ENCODE measurements at regions not wholly inside any gene's neighbourhood (a gene's known extent, or its start where the extent isn't known, plus 50 kb on each side); places are given as distances from the start of the nearest gene placed in this dataset.
"Not testable (repeated sequence)": the region's sequence is repeated elsewhere in the genome, so short reads cannot be mapped to it uniquely, and the experiment has no call there.

DNA sequence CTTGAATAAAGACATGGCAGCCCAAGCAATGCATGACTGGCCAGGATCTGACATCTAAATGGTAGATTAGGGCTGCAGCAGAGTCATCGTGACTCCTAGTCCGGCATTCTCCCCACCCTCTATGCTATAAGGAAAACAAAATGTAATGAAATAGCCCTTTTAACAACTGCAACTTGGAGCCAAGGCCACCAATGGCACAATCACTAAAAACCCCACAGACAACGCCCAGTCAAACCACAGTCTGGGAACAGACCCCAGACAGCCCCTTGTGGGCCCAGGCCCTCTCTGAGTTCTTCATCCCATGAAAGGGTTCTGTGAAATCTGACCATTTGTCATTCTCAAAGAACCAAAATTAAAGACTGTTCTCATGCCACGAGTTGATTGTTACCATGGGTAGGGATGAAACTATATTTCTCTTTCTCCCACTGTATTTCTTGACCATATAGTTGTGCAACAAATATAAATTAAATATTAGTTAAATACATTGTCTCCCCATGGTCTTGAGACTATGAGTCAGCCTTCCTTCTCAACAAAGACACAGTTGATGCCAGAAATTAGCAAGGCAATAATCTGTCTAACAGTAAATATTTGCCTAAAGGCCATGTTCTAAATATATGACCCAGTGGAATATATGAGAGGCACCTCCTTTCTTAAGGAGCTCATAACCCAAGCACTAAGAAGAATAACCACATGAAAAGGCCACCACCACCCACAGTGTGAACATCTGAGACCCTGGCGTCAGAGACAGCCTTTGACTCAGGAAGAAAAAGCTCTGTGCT lies 85.6 kb upstream of the SSTR4 start:
- no peak for TF ChIP-seq TARDBP (IDR thresholded peaks at IDR 0.05)
- TF ChIP-seq BHLHE40 (IDR thresholded peaks at IDR 0.05; ENCODE audit: borderline replicate concordance): no peak
- ChIA-PET CTCF (interaction anchor here (1.0 kb wide), 1 partner anchor 16 kb away, joined by 5 read pairs; no protein-coding TSS in a partner anchor), POLR2A (no interaction called here)
- DNase-seq (ENCODE audit: extremely low spot score): no peak

- CTCF ChIA-PET: no interaction called here
- no peak for TF ChIP-seq TARDBP (IDR thresholded peaks at IDR 0.05)
- POLR2A ChIA-PET: no interaction called here
- DNase-seq (ENCODE audit: extremely low spot score): no peak
Measured at GRCh38 chr20:22951966-22952365, 83.1 kb upstream of the SSTR4 start.

DNA sequence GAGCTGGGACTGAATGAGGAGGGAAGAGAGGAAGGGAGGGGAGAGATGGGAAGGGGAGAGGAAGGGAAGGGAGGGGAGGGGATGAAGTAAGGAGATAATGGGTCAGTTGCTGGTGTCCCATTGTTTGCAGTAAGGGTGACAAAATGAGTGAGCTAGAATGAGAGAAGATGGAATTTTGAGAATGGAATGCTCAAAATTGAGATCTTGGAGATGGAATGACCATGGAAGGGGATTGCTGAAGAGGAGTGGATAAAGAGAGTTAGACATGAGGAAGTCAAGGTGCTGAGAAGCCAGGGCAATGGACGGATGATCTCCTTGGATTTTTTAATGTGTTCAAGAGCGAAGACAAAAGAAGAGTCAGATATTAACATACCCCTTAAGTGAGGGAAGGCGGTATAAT lies 80.5 kb upstream of the SSTR4 start:
- POLR2A ChIA-PET: no interaction called here
- DNase-seq (ENCODE audit: extremely low spot score): no peak
- CTCF ChIA-PET: no interaction called here
- no peak for TF ChIP-seq SP1 (IDR thresholded peaks at IDR 0.05)
- no peak for TF ChIP-seq ARNT (IDR thresholded peaks at IDR 0.05)
- TF ChIP-seq SUZ12 (IDR thresholded peaks at IDR 0.05): no peak
- TF ChIP-seq HDGF (IDR thresholded peaks at IDR 0.05; ENCODE audit: borderline replicate concordance): no peak
- TF ChIP-seq BHLHE40 (IDR thresholded peaks at IDR 0.05; ENCODE audit: borderline replicate concordance): no peak
- no peak for TF ChIP-seq FOXK2 (IDR thresholded peaks at IDR 0.05)
- TF ChIP-seq ELF4 (IDR thresholded peaks at IDR 0.05): no peak

DNA sequence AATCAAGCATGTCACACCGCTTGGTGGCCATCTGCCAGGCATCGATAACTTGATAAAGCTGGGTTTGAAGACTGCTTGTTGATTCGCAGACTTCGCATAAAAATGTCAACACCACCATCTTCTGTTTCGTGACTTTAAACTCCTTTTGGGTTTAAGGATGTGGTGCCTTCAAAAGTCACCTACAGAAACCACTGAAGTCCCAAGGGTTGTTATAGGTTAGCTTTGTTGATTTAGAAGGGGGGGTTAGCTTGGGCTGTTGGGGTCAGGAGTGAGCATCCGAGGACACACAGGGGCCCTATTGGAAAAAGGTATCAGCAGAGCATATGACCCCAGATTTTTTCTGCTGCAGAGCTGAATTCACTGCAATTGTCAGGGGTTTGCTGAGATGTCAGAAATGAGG lies 76.7 kb upstream of the SSTR4 start:
- no peak for TF ChIP-seq TARDBP (IDR thresholded peaks at IDR 0.05)
- TF ChIP-seq LEF1 (IDR thresholded peaks at IDR 0.05; ENCODE audit: borderline replicate concordance): no peak
- no peak for TF ChIP-seq CTBP1 (IDR thresholded peaks at IDR 0.05; ENCODE audit: borderline replicate concordance)
- no peak for TF ChIP-seq ARNT (IDR thresholded peaks at IDR 0.05)
- TF ChIP-seq BHLHE40 (IDR thresholded peaks at IDR 0.05; ENCODE audit: borderline replicate concordance): no peak
- no peak for TF ChIP-seq FOXK2 (IDR thresholded peaks at IDR 0.05)
- TF ChIP-seq ZNF384 (IDR thresholded peaks at IDR 0.05): no peak
- TF ChIP-seq, protein P1, sequence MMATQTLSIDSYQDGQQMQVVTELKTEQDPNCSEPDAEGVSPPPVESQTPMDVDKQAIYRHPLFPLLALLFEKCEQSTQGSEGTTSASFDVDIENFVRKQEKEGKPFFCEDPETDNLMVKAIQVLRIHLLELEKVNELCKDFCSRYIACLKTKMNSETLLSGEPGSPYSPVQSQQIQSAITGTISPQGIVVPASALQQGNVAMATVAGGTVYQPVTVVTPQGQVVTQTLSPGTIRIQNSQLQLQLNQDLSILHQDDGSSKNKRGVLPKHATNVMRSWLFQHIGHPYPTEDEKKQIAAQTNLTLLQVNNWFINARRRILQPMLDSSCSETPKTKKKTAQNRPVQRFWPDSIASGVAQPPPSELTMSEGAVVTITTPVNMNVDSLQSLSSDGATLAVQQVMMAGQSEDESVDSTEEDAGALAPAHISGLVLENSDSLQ (IDR thresholded peaks at IDR 0.05): no peak
- TF ChIP-seq SUZ12 (IDR thresholded peaks at IDR 0.05): no peak
- TF ChIP-seq FOXA1 (IDR thresholded peaks at IDR 0.05): no peak
- TF ChIP-seq NFRKB (IDR thresholded peaks at IDR 0.05): no peak
- TF ChIP-seq FOXM1 (IDR thresholded peaks at IDR 0.05; ENCODE audit: borderline replicate concordance): no peak
- no peak for TF ChIP-seq ELF4 (IDR thresholded peaks at IDR 0.05)
- TF ChIP-seq L3MBTL2 (conservative IDR thresholded peaks at IDR 0.05): no peak
- TF ChIP-seq SP1 (IDR thresholded peaks at IDR 0.05): no peak
- no peak for TF ChIP-seq HDGF (IDR thresholded peaks at IDR 0.05; ENCODE audit: borderline replicate concordance)
- ChIA-PET POLR2A (no interaction called here), CTCF (no interaction called here)
- no peak for DNase-seq (ENCODE audit: extremely low spot score)

- TF ChIP-seq SUZ12 (IDR thresholded peaks at IDR 0.05) (no peak), TARDBP (IDR thresholded peaks at IDR 0.05) (no peak)
- DNase-seq (ENCODE audit: extremely low spot score): no peak
- ChIA-PET POLR2A (no interaction called here), CTCF (interaction anchor here (1.1 kb wide), 1 partner anchor 269 kb away, joined by 4 read pairs; no protein-coding TSS in a partner anchor)
Measured at GRCh38 chr20:22962567-22963439, 72.3 kb upstream of the SSTR4 start.

DNA sequence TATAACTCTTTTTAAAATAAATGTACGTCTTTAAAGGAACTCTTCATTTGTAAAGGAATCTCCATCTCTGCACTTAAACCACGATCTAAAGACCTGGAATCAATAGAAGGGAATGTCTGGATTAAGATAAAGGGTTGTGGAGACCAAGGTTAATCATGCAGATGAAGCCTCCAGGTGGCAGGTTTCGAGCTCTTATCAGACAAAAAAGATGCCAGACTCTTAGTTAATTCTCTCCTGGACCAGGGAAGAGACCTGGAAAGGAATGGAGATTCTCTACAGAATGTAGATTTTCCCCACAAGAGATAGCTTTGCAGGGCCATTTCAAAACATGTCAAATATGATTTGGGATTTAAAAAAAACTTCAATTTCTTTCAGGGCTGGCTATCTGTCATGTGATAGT lies 71.5 kb upstream of the SSTR4 start:
- ChIA-PET POLR2A (no interaction called here), CTCF (no interaction called here)
- TF ChIP-seq SP1 (IDR thresholded peaks at IDR 0.05) (no peak), FOXK2 (IDR thresholded peaks at IDR 0.05) (no peak), ARNT (IDR thresholded peaks at IDR 0.05) (no peak), CTBP1 (IDR thresholded peaks at IDR 0.05; ENCODE audit: borderline replicate concordance) (no peak), TARDBP (IDR thresholded peaks at IDR 0.05) (no peak), SUZ12 (IDR thresholded peaks at IDR 0.05) (no peak), FOXA1 (IDR thresholded peaks at IDR 0.05) (no peak), ZNF384 (IDR thresholded peaks at IDR 0.05) (no peak), BHLHE40 (IDR thresholded peaks at IDR 0.05; ENCODE audit: borderline replicate concordance) (no peak), ELF4 (IDR thresholded peaks at IDR 0.05) (no peak), LEF1 (IDR thresholded peaks at IDR 0.05; ENCODE audit: borderline replicate concordance) (no peak), HDGF (IDR thresholded peaks at IDR 0.05; ENCODE audit: borderline replicate concordance) (no peak), L3MBTL2 (conservative IDR thresholded peaks at IDR 0.05) (no peak), NFRKB (IDR thresholded peaks at IDR 0.05) (no peak)
- TF ChIP-seq, protein P1 (IDR thresholded peaks at IDR 0.05): no peak
- no peak for DNase-seq (ENCODE audit: extremely low spot score)

GRCh38 chr20:22966787-22967464 lies 68.2 kb upstream of the SSTR4 start:
- no peak for DNase-seq (ENCODE audit: extremely low spot score)
- ChIA-PET POLR2A (no interaction called here), CTCF (no interaction called here)
- no peak for TF ChIP-seq L3MBTL2 (conservative IDR thresholded peaks at IDR 0.05)
- TF ChIP-seq HDGF (IDR thresholded peaks at IDR 0.05; ENCODE audit: borderline replicate concordance): no peak
- no peak for TF ChIP-seq ZNF384 (IDR thresholded peaks at IDR 0.05)
- TF ChIP-seq ELF4 (IDR thresholded peaks at IDR 0.05): no peak
- TF ChIP-seq FOXA1 (IDR thresholded peaks at IDR 0.05): no peak
- TF ChIP-seq LEF1 (IDR thresholded peaks at IDR 0.05; ENCODE audit: borderline replicate concordance): no peak
- no peak for TF ChIP-seq SUZ12 (IDR thresholded peaks at IDR 0.05)

DNA sequence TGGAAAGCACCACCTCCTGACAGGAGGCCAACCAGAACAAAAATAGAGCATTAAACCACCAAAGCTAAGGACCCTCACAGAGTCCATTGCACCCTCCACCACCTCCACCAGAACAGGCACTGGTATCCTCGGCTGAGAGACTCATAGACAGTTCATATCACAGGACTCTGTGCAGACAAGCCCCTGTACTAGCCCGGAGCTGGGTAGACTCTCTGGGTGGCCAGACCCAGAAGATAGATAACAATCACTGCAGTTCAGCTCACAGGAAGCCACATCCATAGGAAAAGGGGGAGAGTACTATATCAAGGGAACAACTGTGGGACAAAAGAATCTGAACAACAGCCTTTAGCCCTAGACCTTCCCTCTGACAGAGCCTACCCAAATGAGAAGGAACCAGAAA lies 67.4 kb upstream of the SSTR4 start:
- DNase-seq (ENCODE audit: extremely low spot score); POLR2A ChIA-PET; CTCF ChIA-PET: not testable (repeated sequence)

- POLR2A ChIA-PET; DNase-seq (ENCODE audit: extremely low spot score): not testable (repeated sequence)
- CTCF ChIA-PET: interaction anchor here (0.8 kb wide), 1 partner anchor 91 kb away, joined by 3 read pairs; no protein-coding TSS in a partner anchor
Measured at GRCh38 chr20:22969031-22969430, 66.1 kb upstream of the SSTR4 start.

DNA sequence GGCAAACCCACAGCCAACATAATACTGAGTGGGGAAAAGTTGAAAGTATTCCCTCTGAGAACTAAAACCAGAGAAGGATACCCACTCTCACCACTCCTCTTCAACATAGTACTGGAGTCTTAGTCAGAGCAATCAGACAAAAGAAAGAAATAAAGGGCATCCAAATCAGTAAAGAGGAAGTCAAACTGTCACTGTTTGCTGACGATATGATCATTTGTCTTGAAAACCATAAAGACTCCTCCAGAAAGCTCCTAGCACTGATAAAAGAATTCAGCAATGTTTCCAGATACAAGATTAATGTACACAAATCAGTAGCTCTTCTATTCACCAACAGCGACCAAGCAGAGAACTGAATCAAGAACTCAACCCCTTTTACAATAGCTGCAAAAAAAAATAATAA lies 64.0 kb upstream of the SSTR4 start:
- DNase-seq (ENCODE audit: extremely low spot score); POLR2A ChIA-PET; CTCF ChIA-PET: not testable (repeated sequence)

All from HEK293T (cell line).